Astrocyte (in vitro differentiated cells and primary cell): ENCODE measurements at regions not wholly inside any gene's neighbourhood (a gene's known extent, or its start where the extent isn't known, plus 50 kb on each side); places are given as distances from the start of the nearest gene placed in this dataset.

Source experiments
- EZH2 ChIP-seq: IDR thresholded peaks from 2 replicates; pipeline ENCODE4 v1.6.1; 2012; ENCODE audit warnings: mild to moderate bottlenecking, low read length, inconsistent platforms; ENCODE audit not compliant: insufficient read depth
- TF ChIP-seq, protein P1 (sequence below): IDR thresholded peaks from 2 replicates; pipeline ENCODE4 v1.5.1; 2011; ENCODE audit warnings: low read depth, mild to moderate bottlenecking, inconsistent platforms, low read length, moderate library complexity; ENCODE audit not compliant: insufficient read depth

DNA sequence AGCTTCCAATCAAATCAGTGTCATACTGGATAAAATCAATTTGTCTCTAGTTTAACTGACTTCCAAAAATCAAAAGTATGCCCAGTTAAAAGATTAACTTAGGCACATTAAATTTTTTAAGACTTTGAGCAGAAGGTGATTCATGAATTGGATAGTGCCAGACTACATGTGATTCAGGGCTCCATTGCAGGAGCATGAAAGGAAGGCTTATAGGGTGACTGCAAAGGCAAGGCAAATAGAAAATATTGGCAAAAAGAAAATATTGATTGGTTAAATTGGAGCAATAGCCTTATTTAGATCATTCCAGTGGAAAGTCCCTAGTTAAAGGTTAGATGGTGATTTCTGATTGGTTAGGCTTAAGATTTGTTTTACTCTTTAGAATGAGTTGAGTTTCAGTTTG lies 223.9 kb upstream of the ERCC4 start:
- no peak for TF ChIP-seq EZH2
- TF ChIP-seq, protein P1, sequence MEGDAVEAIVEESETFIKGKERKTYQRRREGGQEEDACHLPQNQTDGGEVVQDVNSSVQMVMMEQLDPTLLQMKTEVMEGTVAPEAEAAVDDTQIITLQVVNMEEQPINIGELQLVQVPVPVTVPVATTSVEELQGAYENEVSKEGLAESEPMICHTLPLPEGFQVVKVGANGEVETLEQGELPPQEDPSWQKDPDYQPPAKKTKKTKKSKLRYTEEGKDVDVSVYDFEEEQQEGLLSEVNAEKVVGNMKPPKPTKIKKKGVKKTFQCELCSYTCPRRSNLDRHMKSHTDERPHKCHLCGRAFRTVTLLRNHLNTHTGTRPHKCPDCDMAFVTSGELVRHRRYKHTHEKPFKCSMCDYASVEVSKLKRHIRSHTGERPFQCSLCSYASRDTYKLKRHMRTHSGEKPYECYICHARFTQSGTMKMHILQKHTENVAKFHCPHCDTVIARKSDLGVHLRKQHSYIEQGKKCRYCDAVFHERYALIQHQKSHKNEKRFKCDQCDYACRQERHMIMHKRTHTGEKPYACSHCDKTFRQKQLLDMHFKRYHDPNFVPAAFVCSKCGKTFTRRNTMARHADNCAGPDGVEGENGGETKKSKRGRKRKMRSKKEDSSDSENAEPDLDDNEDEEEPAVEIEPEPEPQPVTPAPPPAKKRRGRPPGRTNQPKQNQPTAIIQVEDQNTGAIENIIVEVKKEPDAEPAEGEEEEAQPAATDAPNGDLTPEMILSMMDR = no peak
